GM19239 (cell line): ENCODE measurements at regions not wholly inside any gene's neighbourhood (a gene's known extent, or its start where the extent isn't known, plus 50 kb on each side); places are given as distances from the start of the nearest gene placed in this dataset.
"Not testable (repeated sequence)": the region's sequence is repeated elsewhere in the genome, so short reads cannot be mapped to it uniquely, and the experiment has no call there.

Experiments used
- DNase-seq: peaks from one replicate; pipeline ENCODE4 v3.0.0; 2011; ENCODE audit warnings: low spot score; ENCODE audit not compliant: insufficient read length
- FAIRE-seq: peaks from 2 replicates; lab custom pipeline; 2011; peaks lifted over from hg19 to GRCh38; lab: Jason Lieb, UNC

GRCh38 chr11:103709371-103709770 is 327.1 kb upstream of the DDI1 start:
- DNase-seq (no peak), FAIRE-seq (no peak)

GRCh38 chr11:103714246-103714645 is 322.2 kb upstream of the DDI1 start:
- FAIRE-seq (no peak), DNase-seq (no peak)

GRCh38 chr11:103716363-103716762 is 320.1 kb upstream of the DDI1 start:
- DNase-seq (no peak), FAIRE-seq (no peak)

- no peak for FAIRE-seq
- no peak for DNase-seq
Measured at GRCh38 chr11:103727262-103727661, 309.2 kb upstream of the DDI1 start.

GRCh38 chr11:103729617-103730016 is 306.8 kb upstream of the DDI1 start:
- no peak for FAIRE-seq
- no peak for DNase-seq

- FAIRE-seq (no peak), DNase-seq (no peak)
Measured at GRCh38 chr11:103730131-103730940, 306.1 kb upstream of the DDI1 start.

- FAIRE-seq: no peak
- no peak for DNase-seq
Measured at GRCh38 chr11:103731670-103732069, 304.8 kb upstream of the DDI1 start.

GRCh38 chr11:103733889-103734288 is 302.6 kb upstream of the DDI1 start:
- DNase-seq: no peak
- no peak for FAIRE-seq

GRCh38 chr11:103735497-103736032 is 300.9 kb upstream of the DDI1 start:
- FAIRE-seq (no peak), DNase-seq (no peak)

GRCh38 chr11:103736315-103737036 is 300.0 kb upstream of the DDI1 start:
- FAIRE-seq (no peak), DNase-seq (no peak)

GRCh38 chr11:103737037-103737622 is 299.3 kb upstream of the DDI1 start:
- DNase-seq (no peak), FAIRE-seq (no peak)

- FAIRE-seq (no peak), DNase-seq (no peak)
Measured at GRCh38 chr11:103737747-103738146, 298.7 kb upstream of the DDI1 start.

- DNase-seq, FAIRE-seq: not testable (repeated sequence)
Measured at GRCh38 chr11:103739074-103739796, 297.2 kb upstream of the DDI1 start.

- FAIRE-seq (peak; percentile 35), DNase-seq (no peak)
Measured at GRCh38 chr11:103744496-103745153, 291.8 kb upstream of the DDI1 start.

- DNase-seq (no peak), FAIRE-seq (no peak)
Measured at GRCh38 chr11:103749158-103749557, 287.3 kb upstream of the DDI1 start.

- no peak for FAIRE-seq
- no peak for DNase-seq
Measured at GRCh38 chr11:103768816-103769215, 267.6 kb upstream of the DDI1 start.

GRCh38 chr11:103773059-103773458 is 263.4 kb upstream of the DDI1 start:
- no peak for FAIRE-seq
- DNase-seq: no peak

- FAIRE-seq (no peak), DNase-seq (no peak)
Measured at GRCh38 chr11:103773537-103773936, 262.9 kb upstream of the DDI1 start.

GRCh38 chr11:103779054-103779453 is 257.4 kb upstream of the DDI1 start:
- FAIRE-seq (no peak), DNase-seq (no peak)

- FAIRE-seq (no peak), DNase-seq (no peak)
Measured at GRCh38 chr11:103789952-103790351, 246.5 kb upstream of the DDI1 start.
